ENCODE measurements at regions not wholly inside any gene's neighbourhood (a gene's known extent, or its start where the extent isn't known, plus 50 kb on each side); places are given as distances from the start of the nearest gene placed in this dataset.

DNA sequence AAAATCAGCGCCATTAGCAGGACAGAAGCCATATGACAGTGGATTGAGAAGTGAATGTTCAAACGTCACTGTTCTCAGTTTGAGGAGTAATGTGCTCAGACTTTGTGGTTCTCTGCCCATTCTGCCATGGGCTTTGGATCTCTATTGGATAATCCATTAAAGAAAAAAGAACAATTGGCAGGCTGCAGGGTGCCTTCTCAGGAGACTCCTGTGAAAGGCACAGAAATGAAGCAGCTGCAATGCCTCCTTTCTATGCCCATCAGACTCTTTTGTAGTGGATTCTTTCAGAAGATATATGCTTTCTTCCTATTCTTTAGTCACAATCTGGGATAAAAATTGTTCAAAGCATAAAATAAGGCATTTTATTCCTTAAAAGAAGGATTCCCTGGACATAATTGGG, 506.9 kb upstream of the KLHL29 start:
- DNase-seq (ENCODE audit: extremely low spot score): no peak
- CTCF ChIA-PET: no interaction called here
- POLR2A ChIA-PET: no interaction called here
- TF ChIP-seq NFRKB (IDR thresholded peaks at IDR 0.05) (no peak), ELF4 (IDR thresholded peaks at IDR 0.05) (no peak), HDGF (IDR thresholded peaks at IDR 0.05; ENCODE audit: borderline replicate concordance) (no peak), FOXA1 (IDR thresholded peaks at IDR 0.05) (no peak), ARNT (IDR thresholded peaks at IDR 0.05) (no peak), CTBP1 (IDR thresholded peaks at IDR 0.05; ENCODE audit: borderline replicate concordance) (no peak), LEF1 (IDR thresholded peaks at IDR 0.05; ENCODE audit: borderline replicate concordance) (no peak)

DNA sequence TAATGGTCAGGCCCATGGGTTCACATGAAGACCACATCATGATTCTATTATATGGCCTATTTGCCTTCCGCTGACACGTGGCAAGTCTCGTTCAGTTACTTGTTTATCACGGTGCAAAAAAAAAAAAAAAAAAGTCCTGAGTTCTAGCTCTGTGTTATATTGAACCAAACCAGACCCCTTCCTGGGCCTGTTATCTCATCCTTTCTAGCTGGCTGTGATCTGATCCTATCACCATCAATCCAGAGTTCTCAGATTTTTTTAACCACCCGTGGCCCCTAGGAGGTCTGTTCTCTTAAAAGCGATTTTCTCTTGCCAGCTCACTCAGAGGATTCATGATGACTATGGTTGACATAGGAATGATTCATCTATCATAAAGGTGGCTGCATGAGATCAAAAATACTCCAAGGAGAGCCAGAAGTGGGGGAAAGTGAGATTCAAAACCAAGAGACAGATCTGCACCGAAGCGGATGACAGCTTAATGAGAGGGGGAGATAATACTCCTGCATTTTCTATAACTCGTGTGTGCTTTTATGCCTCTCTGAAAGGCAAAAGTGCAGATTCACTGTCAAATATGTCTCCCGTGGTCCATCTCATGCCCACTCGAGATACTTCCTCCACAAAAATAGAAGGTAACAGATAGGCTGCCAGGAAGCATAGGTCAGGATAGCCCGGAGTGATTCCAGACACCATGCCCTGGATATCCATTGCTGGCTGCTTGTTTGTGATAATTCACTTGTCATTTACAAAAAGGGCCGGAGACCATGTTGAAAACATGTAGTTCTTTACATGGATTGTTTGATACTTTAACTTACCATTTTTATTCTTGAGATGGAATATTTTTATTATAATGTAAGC, 505.7 kb upstream of the KLHL29 start:
- no peak for DNase-seq (ENCODE audit: extremely low spot score)
- TF ChIP-seq ARNT (IDR thresholded peaks at IDR 0.05): no peak
- no peak for TF ChIP-seq ZNF384 (IDR thresholded peaks at IDR 0.05)
- no peak for TF ChIP-seq LEF1 (IDR thresholded peaks at IDR 0.05; ENCODE audit: borderline replicate concordance)
- no peak for TF ChIP-seq FOXA1 (IDR thresholded peaks at IDR 0.05)
- no peak for TF ChIP-seq BHLHE40 (IDR thresholded peaks at IDR 0.05; ENCODE audit: borderline replicate concordance)
- TF ChIP-seq ELF4 (IDR thresholded peaks at IDR 0.05): no peak
- no peak for TF ChIP-seq FOXK2 (IDR thresholded peaks at IDR 0.05)
- TF ChIP-seq CTBP1 (IDR thresholded peaks at IDR 0.05; ENCODE audit: borderline replicate concordance): no peak
- ChIA-PET CTCF (no interaction called here), POLR2A (no interaction called here)

DNA sequence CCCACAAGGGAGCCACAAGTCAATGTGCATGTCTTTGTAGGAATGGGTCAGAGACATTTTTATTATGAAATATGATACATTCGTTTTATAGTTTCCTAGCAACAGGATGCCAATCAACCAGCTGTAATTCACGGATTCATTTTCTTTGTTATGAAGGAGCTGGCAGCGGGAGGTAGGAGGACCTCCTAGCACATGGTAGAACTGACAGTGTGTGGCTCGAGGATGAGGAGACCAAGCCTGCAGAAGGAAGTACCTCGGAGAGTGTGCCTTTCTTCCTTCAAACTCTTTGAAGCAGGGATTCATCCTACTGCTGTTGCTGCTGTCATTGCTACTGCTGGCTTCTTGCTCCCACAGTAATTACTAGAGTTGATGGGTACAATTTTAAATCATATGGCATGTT, 504.8 kb upstream of the KLHL29 start:
- no peak for DNase-seq (ENCODE audit: extremely low spot score)
- TF ChIP-seq TARDBP (IDR thresholded peaks at IDR 0.05): no peak
- TF ChIP-seq, protein P1, sequence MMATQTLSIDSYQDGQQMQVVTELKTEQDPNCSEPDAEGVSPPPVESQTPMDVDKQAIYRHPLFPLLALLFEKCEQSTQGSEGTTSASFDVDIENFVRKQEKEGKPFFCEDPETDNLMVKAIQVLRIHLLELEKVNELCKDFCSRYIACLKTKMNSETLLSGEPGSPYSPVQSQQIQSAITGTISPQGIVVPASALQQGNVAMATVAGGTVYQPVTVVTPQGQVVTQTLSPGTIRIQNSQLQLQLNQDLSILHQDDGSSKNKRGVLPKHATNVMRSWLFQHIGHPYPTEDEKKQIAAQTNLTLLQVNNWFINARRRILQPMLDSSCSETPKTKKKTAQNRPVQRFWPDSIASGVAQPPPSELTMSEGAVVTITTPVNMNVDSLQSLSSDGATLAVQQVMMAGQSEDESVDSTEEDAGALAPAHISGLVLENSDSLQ (IDR thresholded peaks at IDR 0.05): 0 out of 2 replicates have a peak, but pooled peaks have one; percentile 19
- POLR2A ChIA-PET: no interaction called here
- CTCF ChIA-PET: no interaction called here

DNA sequence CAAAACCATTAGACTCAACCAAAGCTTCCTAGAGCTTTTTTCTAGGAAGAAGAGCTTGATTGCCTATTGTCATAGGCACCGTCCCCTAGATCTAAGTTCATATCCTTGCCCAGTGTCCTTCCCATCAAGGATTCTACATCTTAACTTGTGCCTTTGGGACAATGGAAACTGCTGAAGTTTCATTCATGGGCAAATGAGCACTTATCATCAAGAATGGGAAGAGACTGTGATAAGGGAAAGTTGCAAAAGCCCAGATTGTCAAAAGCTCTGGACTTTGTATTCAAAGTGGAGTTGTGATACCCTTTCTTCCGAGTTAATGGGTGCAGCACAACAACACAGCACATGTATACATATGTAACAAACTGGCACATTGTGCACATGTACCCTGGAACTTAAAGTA, 503.0 kb upstream of the KLHL29 start:
- no peak for DNase-seq (ENCODE audit: extremely low spot score)
- TF ChIP-seq ARNT (IDR thresholded peaks at IDR 0.05) (no peak), ELF4 (IDR thresholded peaks at IDR 0.05) (no peak), CTBP1 (IDR thresholded peaks at IDR 0.05; ENCODE audit: borderline replicate concordance) (no peak), SP1 (IDR thresholded peaks at IDR 0.05) (no peak), HDGF (IDR thresholded peaks at IDR 0.05; ENCODE audit: borderline replicate concordance) (no peak), TARDBP (IDR thresholded peaks at IDR 0.05) (no peak)
- ChIA-PET POLR2A (no interaction called here), CTCF (no interaction called here)

DNA sequence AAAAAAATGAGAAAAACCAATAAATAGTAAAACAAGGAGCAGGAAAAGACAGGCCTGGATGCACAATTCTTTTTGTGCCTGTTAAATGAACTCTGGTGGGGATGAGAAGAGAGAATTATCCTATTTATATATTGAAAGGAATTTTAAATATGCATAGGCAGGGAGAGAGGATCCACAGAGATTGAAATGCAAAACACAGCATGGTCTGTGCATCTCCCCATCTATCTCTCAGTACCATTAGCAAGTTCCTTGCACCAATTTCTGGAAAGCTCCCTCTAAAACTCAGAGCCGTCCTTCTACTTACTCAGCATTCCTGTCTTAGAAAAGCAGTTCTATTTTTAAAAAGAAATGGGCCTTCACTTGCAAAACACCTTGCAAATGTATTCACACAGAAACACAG, 502.3 kb upstream of the KLHL29 start:
- no peak for DNase-seq (ENCODE audit: extremely low spot score)
- TF ChIP-seq HDGF (IDR thresholded peaks at IDR 0.05; ENCODE audit: borderline replicate concordance) (no peak), ARNT (IDR thresholded peaks at IDR 0.05) (no peak), L3MBTL2 (conservative IDR thresholded peaks at IDR 0.05) (no peak), SP1 (IDR thresholded peaks at IDR 0.05) (no peak), FOXM1 (IDR thresholded peaks at IDR 0.05; ENCODE audit: borderline replicate concordance) (no peak), ZNF384 (IDR thresholded peaks at IDR 0.05) (no peak), FOXA1 (IDR thresholded peaks at IDR 0.05) (no peak), ELF4 (IDR thresholded peaks at IDR 0.05) (no peak), TARDBP (IDR thresholded peaks at IDR 0.05) (no peak), FOXK2 (IDR thresholded peaks at IDR 0.05) (no peak), BHLHE40 (IDR thresholded peaks at IDR 0.05; ENCODE audit: borderline replicate concordance) (no peak), CTBP1 (IDR thresholded peaks at IDR 0.05; ENCODE audit: borderline replicate concordance) (no peak), SUZ12 (IDR thresholded peaks at IDR 0.05) (no peak), LEF1 (IDR thresholded peaks at IDR 0.05; ENCODE audit: borderline replicate concordance) (no peak), NFRKB (IDR thresholded peaks at IDR 0.05) (no peak)
- TF ChIP-seq, protein P1 (IDR thresholded peaks at IDR 0.05): no peak
- POLR2A ChIA-PET: no interaction called here
- CTCF ChIA-PET: no interaction called here

DNA sequence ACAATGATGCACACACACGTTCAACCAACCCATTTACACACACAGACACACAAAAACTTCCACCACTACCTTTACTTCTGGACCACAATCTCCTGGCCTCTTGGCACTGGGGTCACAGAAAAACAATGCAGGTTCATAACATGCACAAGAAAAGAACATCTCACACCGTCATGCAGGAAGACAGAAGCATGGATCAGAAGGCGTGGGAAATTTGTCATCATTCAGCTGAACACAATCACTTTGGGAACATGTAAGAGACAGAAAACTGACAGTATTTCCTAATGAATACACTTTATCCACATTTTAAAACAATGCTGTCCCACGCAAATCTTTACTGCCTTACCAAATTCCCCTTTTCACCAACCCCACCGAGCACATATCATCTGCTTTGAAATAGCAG, 501.9 kb upstream of the KLHL29 start:
- CTCF ChIA-PET: no interaction called here

More for the DNA sequence above, 501.9 kb upstream of the KLHL29 start:
- TF ChIP-seq BHLHE40 (IDR thresholded peaks at IDR 0.05; ENCODE audit: borderline replicate concordance) (no peak), FOXA1 (IDR thresholded peaks at IDR 0.05) (no peak), ZNF384 (IDR thresholded peaks at IDR 0.05) (no peak), SUZ12 (IDR thresholded peaks at IDR 0.05) (no peak), FOXK2 (IDR thresholded peaks at IDR 0.05) (no peak), TARDBP (IDR thresholded peaks at IDR 0.05) (no peak), SP1 (IDR thresholded peaks at IDR 0.05) (no peak), ELF4 (IDR thresholded peaks at IDR 0.05) (no peak), L3MBTL2 (conservative IDR thresholded peaks at IDR 0.05) (no peak), FOXM1 (IDR thresholded peaks at IDR 0.05; ENCODE audit: borderline replicate concordance) (no peak), LEF1 (IDR thresholded peaks at IDR 0.05; ENCODE audit: borderline replicate concordance) (no peak), NFRKB (IDR thresholded peaks at IDR 0.05) (no peak)
- TF ChIP-seq, protein P1 (IDR thresholded peaks at IDR 0.05): no peak
- no peak for DNase-seq (ENCODE audit: extremely low spot score)
- POLR2A ChIA-PET: no interaction called here
